Erythroblast (primary cell): ENCODE measurements at regions not wholly inside any gene's neighbourhood (a gene's known extent, or its start where the extent isn't known, plus 50 kb on each side); places are given as distances from the start of the nearest gene placed in this dataset.

Experiments used
- GATA1 ChIP-seq: IDR thresholded peaks from 2 replicates; pipeline ENCODE4 v1.6.1; 2011; ENCODE audit warnings: low read depth, mild to moderate bottlenecking, control low read depth, low read length, moderate library complexity
- POLR2A ChIP-seq: IDR thresholded peaks from 2 replicates; pipeline ENCODE4 v1.6.1; 2011; ENCODE audit warnings: mild to moderate bottlenecking, low read length

DNA sequence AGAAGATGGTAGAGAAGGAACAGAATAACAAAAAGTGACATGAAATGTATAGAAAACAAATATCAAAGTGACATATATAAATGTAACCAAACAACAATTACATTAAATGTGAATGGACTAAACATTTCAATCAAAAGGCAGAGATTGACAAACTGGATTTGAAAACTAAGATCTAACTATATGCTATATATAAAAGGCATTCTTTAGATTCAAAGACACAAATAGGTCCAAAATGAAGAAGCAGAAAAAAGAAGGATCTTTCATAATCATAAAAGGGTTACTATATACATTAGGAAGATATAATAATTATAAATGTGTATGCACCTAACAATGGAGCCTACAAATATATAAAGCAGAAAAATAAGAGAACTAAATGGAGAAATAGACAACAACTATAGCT, 183.7 kb downstream of the METTL4 start:
- TF ChIP-seq POLR2A (no peak), GATA1 (no peak)
